Central memory CD8-positive, alpha-beta T cell (primary cell): ENCODE measurements at regions not wholly inside any gene's neighbourhood (a gene's known extent, or its start where the extent isn't known, plus 50 kb on each side); places are given as distances from the start of the nearest gene placed in this dataset.

Experiments used
- ATAC-seq: fragments of 150-1000 bp; cut with Tn5 transposase; replicated peaks from 2 replicates; pipeline ENCODE4 v1.10.0; 2022; ENCODE audit warnings: mild to moderate bottlenecking, moderate FRiP score, moderate number of reproducible peaks; ENCODE audit not compliant: poor library complexity, severe bottlenecking; ENCODE audit errors: extremely low read depth
- DNase-seq, 2 donors: peaks; one replicate each; pipeline ENCODE4 v3.0.0; 2021; ENCODE audit warnings: low spot score in 2 of 2
- H3K27ac Mint-ChIP-seq: one replicate; pipeline ENCODE4 v1.8.0; 2022; ENCODE audit warnings: low read depth, mild to moderate bottlenecking, moderate library complexity, mixed read lengths
- H3K27me3 Mint-ChIP-seq: one replicate; pipeline ENCODE4 v1.8.0; 2022; ENCODE audit warnings: mixed read lengths
- H3K36me3 Mint-ChIP-seq: one replicate; pipeline ENCODE4 v1.8.0; 2022; ENCODE audit warnings: mild to moderate bottlenecking, moderate library complexity, mixed read lengths; ENCODE audit not compliant: insufficient read depth
- H3K4me1 Mint-ChIP-seq: one replicate; pipeline ENCODE4 v1.8.0; 2022; ENCODE audit warnings: mixed read lengths
- H3K4me3 Mint-ChIP-seq: one replicate; pipeline ENCODE4 v1.8.0; 2022; ENCODE audit warnings: mild to moderate bottlenecking, moderate library complexity, mixed read lengths
- H3K9me3 Mint-ChIP-seq: one replicate; pipeline ENCODE4 v1.8.0; 2022; ENCODE audit warnings: mixed read lengths

DNA sequence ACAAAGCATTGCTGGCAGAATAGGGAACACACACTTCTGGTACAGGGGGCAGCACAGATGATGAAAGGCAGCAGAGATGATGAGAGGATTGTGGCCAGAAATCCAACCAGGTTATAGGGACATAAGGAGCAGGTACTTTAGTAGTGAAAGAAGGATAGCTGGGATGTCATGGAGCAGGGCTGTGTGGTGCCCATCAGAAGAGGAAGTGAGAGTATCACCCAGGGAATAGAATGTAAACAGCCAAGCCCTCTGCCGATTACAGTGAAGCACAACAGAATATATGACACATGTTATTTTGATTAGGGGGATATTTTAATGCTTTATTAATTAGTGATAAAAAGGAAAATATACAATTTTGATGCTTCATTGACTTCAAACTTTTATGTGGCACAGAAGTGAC is 883.4 kb upstream of the CDH2 start:
- H3K36me3 Mint-ChIP-seq, result no peaks in the 10 kb centered on the region
- peaks cover 8% of the 10 kb centered on the region for H3K9me3 Mint-ChIP-seq
- H3K4me1 Mint-ChIP-seq, result no peaks in the 10 kb centered on the region
- no peaks in the 10 kb centered on the region for H3K27me3 Mint-ChIP-seq
- H3K4me3 Mint-ChIP-seq, result no peak overlapping the region
- H3K27ac Mint-ChIP-seq, result no peak overlapping the region
- no peak for ATAC-seq
- no peak for DNase-seq

- H3K36me3 Mint-ChIP-seq, result no peaks in the 10 kb centered on the region
- H3K27me3 Mint-ChIP-seq, result no peaks in the 10 kb centered on the region
- no peak overlapping the region for H3K4me3 Mint-ChIP-seq
- ATAC-seq, result no peak
- H3K27ac Mint-ChIP-seq, result no peak overlapping the region
- no peak for DNase-seq
- H3K9me3 Mint-ChIP-seq, result peaks cover 8% of the 10 kb centered on the region
- H3K4me1 Mint-ChIP-seq, result no peaks in the 10 kb centered on the region
Measured at GRCh38 chr18:29057703-29058102, 880.8 kb upstream of the CDH2 start.

DNA sequence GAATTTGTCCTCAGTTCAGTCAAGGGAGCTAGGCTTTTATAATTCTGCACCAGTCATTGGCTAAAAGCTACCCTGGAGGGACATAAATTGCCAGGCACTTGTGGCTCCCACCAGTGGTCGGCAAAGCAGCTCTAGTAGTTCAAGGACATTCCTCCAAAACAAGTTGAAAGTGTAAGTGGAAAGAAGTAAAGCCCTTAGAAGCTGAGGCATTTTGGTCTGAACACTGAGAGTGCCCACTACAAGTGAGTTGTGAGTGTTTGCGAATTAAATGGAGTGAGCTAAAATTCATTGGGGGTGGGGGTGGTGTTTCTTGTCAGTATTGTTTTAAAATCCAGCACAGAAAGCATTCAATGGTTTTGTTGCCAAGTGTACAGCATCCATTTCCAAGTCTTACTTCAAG is 879.9 kb upstream of the CDH2 start:
- DNase-seq, result no peak
- Mint-ChIP-seq H3K36me3 (no peaks in the 10 kb centered on the region), H3K27me3 (no peaks in the 10 kb centered on the region), H3K9me3 (peaks cover 12% of the 10 kb centered on the region), H3K4me3 (no peak overlapping the region), H3K4me1 (no peaks in the 10 kb centered on the region), H3K27ac (no peak overlapping the region)
- no peak for ATAC-seq

DNA sequence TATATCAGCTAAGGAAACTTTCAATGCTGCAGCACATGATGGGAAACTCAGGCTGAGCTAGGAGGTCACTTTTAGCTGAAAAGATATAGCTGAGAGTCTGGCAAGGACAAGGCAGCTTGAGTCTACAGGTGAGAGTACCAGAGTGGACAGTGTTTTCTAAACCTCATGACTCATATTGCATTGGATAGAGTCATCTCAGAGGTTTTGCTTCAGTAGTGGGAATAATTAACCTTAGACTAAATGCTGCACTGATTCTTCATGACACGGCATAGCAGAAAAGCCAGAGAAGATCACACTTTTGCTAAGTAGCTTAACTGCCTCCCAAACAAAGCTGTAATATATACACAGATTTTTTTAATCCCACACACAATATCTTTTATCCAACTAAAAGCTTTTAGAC is 865.0 kb upstream of the CDH2 start:
- ATAC-seq (no peak), DNase-seq (no peak)
- H3K36me3 Mint-ChIP-seq, result no peaks in the 10 kb centered on the region
- no peak overlapping the region for H3K27ac Mint-ChIP-seq
- H3K27me3 Mint-ChIP-seq, result no peaks in the 10 kb centered on the region
- H3K4me3 Mint-ChIP-seq, result no peak overlapping the region
- peaks cover 22% of the 10 kb centered on the region for H3K9me3 Mint-ChIP-seq
- H3K4me1 Mint-ChIP-seq, result no peaks in the 10 kb centered on the region

DNA sequence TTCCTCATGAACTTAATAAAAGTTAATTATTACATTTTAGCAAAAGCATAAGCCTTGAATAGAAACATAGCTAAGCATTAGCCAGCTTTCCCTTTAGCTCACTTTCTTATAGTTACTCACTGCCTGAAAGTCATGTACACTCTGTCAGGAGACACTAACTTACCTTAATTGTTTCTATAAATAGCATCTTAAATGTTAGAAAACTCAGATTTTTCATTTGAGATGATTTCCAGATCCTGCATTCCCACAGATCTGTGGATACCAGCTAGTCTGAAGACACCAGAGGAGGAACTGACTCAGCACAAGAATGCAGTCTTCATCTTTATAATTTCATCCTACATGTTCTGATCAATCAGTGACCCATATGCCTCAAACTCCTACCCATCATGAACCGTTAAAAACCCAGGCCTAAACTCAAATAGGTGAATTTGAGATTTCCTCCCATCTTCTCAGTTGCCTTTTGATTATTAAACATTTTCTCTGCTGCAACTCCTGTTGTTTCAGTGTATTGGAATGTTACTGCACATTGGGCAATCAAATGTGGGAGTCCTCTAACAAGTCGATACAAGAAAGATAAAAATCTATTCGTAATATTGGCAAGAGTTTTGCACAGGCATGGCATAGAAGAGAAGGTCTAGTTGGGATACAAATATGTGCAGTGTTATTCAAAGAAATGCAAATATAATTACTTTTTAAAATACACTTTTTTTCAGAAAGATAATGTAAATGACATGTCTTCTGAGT is 857.4 kb upstream of the CDH2 start:
- no peak for DNase-seq
- H3K4me1 Mint-ChIP-seq, result no peaks in the 10 kb centered on the region

GRCh38 chr18:29028560-29028959 is 851.6 kb upstream of the CDH2 start:
- ATAC-seq (no peak), DNase-seq (no peak)
- Mint-ChIP-seq H3K4me3 (no peak overlapping the region), H3K27me3 (no peaks in the 10 kb centered on the region), H3K4me1 (no peaks in the 10 kb centered on the region), H3K36me3 (no peaks in the 10 kb centered on the region), H3K27ac (no peak overlapping the region), H3K9me3 (peaks cover 7% of the 10 kb centered on the region)

More for the DNA sequence above, 857.4 kb upstream of the CDH2 start:
- peaks cover 2% of the 10 kb centered on the region for H3K9me3 Mint-ChIP-seq
- H3K36me3 Mint-ChIP-seq, result no peaks in the 10 kb centered on the region
- H3K27ac Mint-ChIP-seq, result no peak overlapping the region
- H3K27me3 Mint-ChIP-seq, result no peaks in the 10 kb centered on the region
- no peak overlapping the region for H3K4me3 Mint-ChIP-seq
- no peak for ATAC-seq

DNA sequence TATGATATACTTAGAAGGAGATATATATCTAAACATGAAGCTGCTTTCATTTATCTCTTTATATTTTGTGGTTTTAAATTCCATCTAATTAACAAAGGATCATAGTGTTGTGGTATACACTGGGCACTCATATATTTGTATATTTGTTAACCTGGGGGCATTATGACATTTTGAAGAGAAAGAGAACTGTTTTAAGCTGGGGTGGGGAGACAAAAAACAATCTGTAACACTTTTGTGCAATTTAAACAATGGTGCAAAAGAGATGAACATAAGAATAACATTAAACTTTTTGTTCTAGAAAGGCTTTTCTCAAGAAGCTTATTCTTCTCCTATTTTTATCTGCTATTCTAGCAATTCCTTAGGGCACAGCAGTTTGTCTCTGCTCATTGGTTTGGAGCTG is 842.0 kb upstream of the CDH2 start:
- no peak for DNase-seq
- H3K9me3 Mint-ChIP-seq, result peaks cover 11% of the 10 kb centered on the region
- no peaks in the 10 kb centered on the region for H3K36me3 Mint-ChIP-seq
- no peak overlapping the region for H3K4me3 Mint-ChIP-seq
- no peaks in the 10 kb centered on the region for H3K4me1 Mint-ChIP-seq
- H3K27me3 Mint-ChIP-seq, result no peaks in the 10 kb centered on the region
- no peak overlapping the region for H3K27ac Mint-ChIP-seq
- ATAC-seq, result no peak

- Mint-ChIP-seq H3K4me3 (no peak overlapping the region), H3K27ac (no peak overlapping the region), H3K4me1 (no peaks in the 10 kb centered on the region), H3K36me3 (no peaks in the 10 kb centered on the region), H3K9me3 (no peaks in the 10 kb centered on the region), H3K27me3 (no peaks in the 10 kb centered on the region)
- no peak for DNase-seq
- ATAC-seq, result no peak
Measured at GRCh38 chr18:29012883-29013465, 836.0 kb upstream of the CDH2 start.

GRCh38 chr18:29012364-29012763 is 835.4 kb upstream of the CDH2 start:
- Mint-ChIP-seq H3K4me3 (no peak overlapping the region), H3K9me3 (no peaks in the 10 kb centered on the region), H3K4me1 (no peaks in the 10 kb centered on the region), H3K27me3 (no peaks in the 10 kb centered on the region), H3K27ac (no peak overlapping the region), H3K36me3 (no peaks in the 10 kb centered on the region)
- ATAC-seq (no peak), DNase-seq (no peak)

DNA sequence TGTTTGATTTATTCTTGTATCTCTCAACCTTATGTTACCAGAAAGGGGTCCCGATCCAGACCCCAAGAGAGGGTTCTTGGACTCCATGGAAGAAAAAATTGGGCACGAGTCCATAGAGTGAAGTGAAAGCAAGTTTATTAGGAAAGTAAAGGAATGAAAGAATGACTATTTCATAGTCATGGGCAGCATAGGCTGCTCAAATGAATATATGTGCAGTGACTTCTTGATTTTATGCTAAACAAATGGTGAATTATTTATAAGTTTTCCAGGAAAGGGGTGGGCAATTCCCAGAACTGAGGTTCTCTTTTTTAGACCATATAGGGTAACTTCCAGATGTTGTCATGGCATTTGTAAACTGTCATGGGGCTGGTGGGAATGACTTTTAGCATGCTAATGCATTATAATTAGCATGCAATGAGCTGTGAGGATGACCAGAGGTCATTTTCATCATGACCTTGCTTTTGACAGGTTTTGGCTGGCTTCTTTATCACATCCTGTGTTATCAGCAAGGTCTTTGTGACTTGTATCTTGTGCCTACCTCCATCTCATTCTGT is 832.4 kb upstream of the CDH2 start:
- ATAC-seq (no peak), DNase-seq (no peak)
- Mint-ChIP-seq H3K27ac (no peak overlapping the region), H3K9me3 (no peaks in the 10 kb centered on the region), H3K36me3 (no peaks in the 10 kb centered on the region), H3K27me3 (no peaks in the 10 kb centered on the region), H3K4me1 (no peaks in the 10 kb centered on the region), H3K4me3 (no peak overlapping the region)

DNA sequence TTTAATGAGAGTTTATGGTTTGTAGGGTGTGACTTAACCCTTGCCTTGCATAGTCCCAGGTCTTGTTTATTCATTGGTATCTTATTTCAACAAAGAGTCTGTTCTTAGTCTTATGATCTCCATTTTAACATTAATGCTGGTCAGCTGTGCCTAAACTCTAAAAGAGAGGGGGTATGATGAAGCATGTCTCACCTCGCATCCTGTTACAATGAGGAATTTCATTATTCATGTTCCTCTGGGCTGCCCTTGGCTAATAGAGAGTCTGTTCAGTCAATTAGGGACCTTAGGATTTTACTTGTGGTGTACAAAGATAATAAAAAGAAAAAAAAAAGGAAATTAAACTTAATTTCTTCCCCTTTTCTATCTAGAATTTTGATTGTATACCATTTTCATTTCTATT is 831.9 kb upstream of the CDH2 start:
- H3K4me3 Mint-ChIP-seq, result no peak overlapping the region
- H3K36me3 Mint-ChIP-seq, result no peaks in the 10 kb centered on the region
- H3K27ac Mint-ChIP-seq, result no peak overlapping the region
- no peaks in the 10 kb centered on the region for H3K9me3 Mint-ChIP-seq
- DNase-seq (no peak), ATAC-seq (no peak)
- H3K27me3 Mint-ChIP-seq, result no peaks in the 10 kb centered on the region
- no peaks in the 10 kb centered on the region for H3K4me1 Mint-ChIP-seq

DNA sequence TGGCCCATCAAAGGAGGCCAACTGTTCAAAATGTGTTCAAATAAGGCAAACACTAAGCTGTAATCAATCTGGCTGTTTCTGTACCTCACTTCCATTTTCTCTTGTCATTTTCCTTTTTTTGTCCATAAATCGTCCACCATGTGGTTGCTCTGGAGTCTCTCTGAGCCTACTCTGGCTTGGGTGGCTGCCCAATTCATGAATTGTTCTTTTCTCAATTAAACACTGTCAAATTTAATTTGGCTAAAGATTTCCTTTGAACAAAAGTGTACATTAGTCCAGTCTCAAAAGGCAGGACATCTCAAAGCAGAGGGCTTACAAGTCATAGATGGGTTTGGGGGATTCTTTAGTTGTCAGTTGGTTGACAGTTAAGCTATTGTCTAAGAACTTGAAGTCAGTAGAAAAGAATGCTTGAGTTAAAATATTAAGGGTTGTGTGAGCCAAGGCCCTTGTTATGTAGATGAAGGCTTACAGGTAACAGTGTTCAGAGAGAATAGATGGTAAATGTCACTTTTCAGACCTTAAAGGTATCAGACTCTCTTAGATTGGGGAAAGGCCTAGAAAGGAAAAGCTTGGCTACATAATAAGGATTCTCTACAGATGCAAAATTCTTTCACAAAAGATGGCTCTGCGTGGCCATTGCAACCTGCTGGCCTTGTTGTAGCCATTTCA is 831.2 kb upstream of the CDH2 start:
- no peaks in the 10 kb centered on the region for H3K9me3 Mint-ChIP-seq
- no peak overlapping the region for H3K4me3 Mint-ChIP-seq
- no peaks in the 10 kb centered on the region for H3K36me3 Mint-ChIP-seq
- no peak for ATAC-seq
- no peak for DNase-seq
- no peak overlapping the region for H3K27ac Mint-ChIP-seq
- H3K4me1 Mint-ChIP-seq, result no peaks in the 10 kb centered on the region
- no peaks in the 10 kb centered on the region for H3K27me3 Mint-ChIP-seq

DNA sequence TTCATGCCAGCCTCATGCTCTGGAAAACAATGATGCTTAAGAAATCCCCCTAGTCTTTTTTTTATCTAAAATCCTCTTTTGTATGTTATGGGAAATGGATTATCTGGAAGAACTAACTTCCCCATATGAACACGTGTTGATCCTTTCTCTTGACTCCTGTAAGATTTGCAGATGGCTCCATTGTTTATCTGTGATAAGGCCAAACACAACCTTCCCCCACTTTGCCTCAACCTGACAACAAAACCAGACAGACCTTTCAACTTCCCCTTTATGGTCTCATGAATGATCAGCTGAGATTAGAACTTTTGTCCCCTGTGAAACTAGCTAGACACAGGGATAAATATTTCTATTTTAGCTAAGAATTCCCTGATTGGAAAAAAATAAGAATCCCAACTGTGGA is 828.0 kb upstream of the CDH2 start:
- peaks cover 5% of the 10 kb centered on the region for H3K9me3 Mint-ChIP-seq
- H3K27me3 Mint-ChIP-seq, result no peaks in the 10 kb centered on the region
- ATAC-seq (no peak), DNase-seq (no peak)
- H3K27ac Mint-ChIP-seq, result no peak overlapping the region
- H3K36me3 Mint-ChIP-seq, result no peaks in the 10 kb centered on the region
- no peak overlapping the region for H3K4me3 Mint-ChIP-seq
- H3K4me1 Mint-ChIP-seq, result no peaks in the 10 kb centered on the region
